A549 (cell line): ENCODE measurements at regions not wholly inside any gene's neighbourhood (a gene's known extent, or its start where the extent isn't known, plus 50 kb on each side); places are given as distances from the start of the nearest gene placed in this dataset.

Experiments used
- ATAC-seq, 2 experiments: fragments of 200-7000 bp in 1 of 2; fragments of >200 bp in 1 of 2; cut with Nextera tagmentation in 1 of 2; cut with Tn5 transposase in 1 of 2; 3 replicates each; pipeline versions ENCODE4 v1.8.0 to v1.9.1; 2018 to 2020; ENCODE audit warnings: mild to moderate bottlenecking in 1 of 2, moderate library complexity in 1 of 2
- CTCF ChIA-PET: fragments of 300-600 bp; sonication (Branson Sonifier 250); formaldehyde crosslinking; extraction: SDS; loops from one replicate; lab custom pipeline; 2021; ENCODE audit warnings: antibody characterized with exemption, inconsistent platforms; lab: Yijun Ruan, JAX
- POLR2A ChIA-PET: fragments of 350-600 bp; formaldehyde crosslinking; extraction: SDS; loops from one replicate; lab custom pipeline; 2021; ENCODE audit warnings: antibody characterized with exemption, inconsistent platforms; lab: Yijun Ruan, JAX
- DNase-seq, 2 experiments: peaks; one replicate each; pipeline versions ENCODE4 v3.0.0 to v3.0.0-alpha.2; 2011 to 2016; ENCODE audit warnings: low read depth in 1 of 2, low spot score in 1 of 2
- FAIRE-seq: peaks from 2 replicates; lab custom pipeline; 2011; peaks lifted over from hg19 to GRCh38; lab: Jason Lieb, UNC
- H3K27ac ChIP-seq, 2 experiments: fragments of >200 bp; sonication (Bioruptor Twin); formaldehyde crosslinking; 3 replicates each; pipeline ENCODE4 v1.5.1; 2016 to 2017
- H3K4me1 ChIP-seq: fragments of >200 bp; sonication (Bioruptor Twin); formaldehyde crosslinking; 3 replicates; pipeline ENCODE4 v1.6.1; 2016
- H3K4me2 ChIP-seq: fragments of >200 bp; sonication (Bioruptor Twin); formaldehyde crosslinking; 3 replicates; pipeline ENCODE4 v1.6.1; 2016
- H3K4me3 ChIP-seq: fragments of >200 bp; sonication (Bioruptor Twin); formaldehyde crosslinking; 3 replicates; pipeline ENCODE4 v1.5.1; 2016
- H3K9me3 ChIP-seq: fragments of >200 bp; sonication (Bioruptor Twin); formaldehyde crosslinking; 3 replicates; pipeline ENCODE4 v1.6.1; 2016
- BCL3 ChIP-seq: fragments of >200 bp; sonication (Bioruptor Twin); formaldehyde crosslinking; IDR thresholded peaks from 3 replicates; pipeline ENCODE4 v1.6.1; 2016
- BHLHE40 ChIP-seq: IDR thresholded peaks from 2 replicates; pipeline ENCODE4 v1.6.1; 2012; ENCODE audit warnings: low read depth, low read length, inconsistent platforms
- CBX2 ChIP-seq: fragments of 200-600 bp; sonication (generic); IDR thresholded peaks from 2 replicates; pipeline ENCODE4 v1.6.1; 2016; ENCODE audit warnings: low read depth, mild to moderate bottlenecking, borderline replicate concordance
- CBX8 ChIP-seq: fragments of 200-600 bp; sonication (generic); IDR thresholded peaks from 2 replicates; pipeline ENCODE4 v1.6.1; 2016
- CEBPB ChIP-seq, 2 experiments: fragments of >200 bp in 1 of 2; sonication (Bioruptor Twin) in 1 of 2; formaldehyde crosslinking in 1 of 2; IDR thresholded peaks; 2 replicates each; pipeline ENCODE4 v1.6.1; 2012 to 2016
- CHD2 ChIP-seq: fragments of 150-350 bp; IDR thresholded peaks from 2 replicates; pipeline ENCODE4 v1.6.1; 2014; ENCODE audit warnings: low read length; ENCODE audit not compliant: partially characterized antibody
- CHD4 ChIP-seq: fragments of 200-600 bp; sonication (generic); IDR thresholded peaks from 2 replicates; pipeline ENCODE4 v1.6.1; 2016; ENCODE audit warnings: antibody characterized with exemption, mild to moderate bottlenecking, borderline replicate concordance
- CTCF ChIP-seq: fragments of >200 bp; sonication (Bioruptor Twin); formaldehyde crosslinking; IDR thresholded peaks from 3 replicates; pipeline ENCODE4 v1.5.1; 2016
- EHF ChIP-seq: fragments of 250-450 bp; sonication (Bioruptor Pico); IDR thresholded peaks from 2 replicates; pipeline ENCODE4 v1.5.0; 2020; ENCODE audit warnings: mild to moderate bottlenecking
- EP300 ChIP-seq, 2 experiments: fragments of >200 bp; sonication (Bioruptor Twin); formaldehyde crosslinking; IDR thresholded peaks; 2 replicates in 1 of 2; 3 replicates in 1 of 2; pipeline ENCODE4 v1.6.1; 2016 to 2017
- ESRRA ChIP-seq: fragments of 150-350 bp; IDR thresholded peaks from 2 replicates; pipeline ENCODE4 v1.6.1; 2014; ENCODE audit warnings: mild to moderate bottlenecking, low read length, borderline replicate concordance
- FOSB ChIP-seq: fragments of 250-450 bp; sonication (Bioruptor Pico); IDR thresholded peaks from 2 replicates; pipeline ENCODE4 v1.5.0; 2020; ENCODE audit warnings: mild to moderate bottlenecking, moderate library complexity
- FOSL2 ChIP-seq, 2 experiments: fragments of 450-650 bp in 1 of 2; fragments of >200 bp in 1 of 2; sonication (Bioruptor Twin) in 1 of 2; formaldehyde crosslinking; IDR thresholded peaks; 2 replicates each; pipeline versions ENCODE4 v1.5.0 to v1.6.1; 2016 to 2020; ENCODE audit warnings: mild to moderate bottlenecking in 1 of 2, moderate library complexity in 1 of 2
- GATA3 ChIP-seq: IDR thresholded peaks from 2 replicates; pipeline ENCODE4 v1.6.1; 2012; ENCODE audit warnings: borderline replicate concordance
- HDAC2 ChIP-seq: fragments of 200-600 bp; sonication (generic); IDR thresholded peaks from 2 replicates; pipeline ENCODE4 v1.6.1; 2016
- HES2 ChIP-seq: fragments of >200 bp; sonication (Bioruptor Twin); formaldehyde crosslinking; IDR thresholded peaks from 2 replicates; pipeline ENCODE4 v1.6.1; 2016
- HOXB5 ChIP-seq: fragments of 250-450 bp; sonication (Bioruptor Pico); IDR thresholded peaks from 2 replicates; pipeline ENCODE4 v1.5.0; 2020; ENCODE audit warnings: mild to moderate bottlenecking, moderate library complexity
- JUN ChIP-seq, 2 experiments: fragments of >200 bp; sonication (Bioruptor Twin); formaldehyde crosslinking; IDR thresholded peaks; 2 replicates in 1 of 2; 3 replicates in 1 of 2; pipeline ENCODE4 v1.6.1; 2016 to 2017
- KDM1A ChIP-seq: fragments of 200-600 bp; sonication (generic); IDR thresholded peaks from 2 replicates; pipeline ENCODE4 v1.6.1; 2016; ENCODE audit warnings: low read depth, mild to moderate bottlenecking
- KDM5A ChIP-seq: fragments of 200-600 bp; sonication (generic); IDR thresholded peaks from 2 replicates; pipeline ENCODE4 v1.6.1; 2016; ENCODE audit warnings: antibody characterized with exemption, mild to moderate bottlenecking
- MAFK ChIP-seq: fragments of 450-650 bp; IDR thresholded peaks from 2 replicates; pipeline ENCODE4 v1.6.1; 2014; ENCODE audit not compliant: partially characterized antibody
- MAX ChIP-seq: IDR thresholded peaks from 2 replicates; pipeline ENCODE4 v1.6.1; 2012
- MYC ChIP-seq: IDR thresholded peaks from 2 replicates; pipeline ENCODE4 v1.6.1; 2012; ENCODE audit warnings: mild to moderate bottlenecking, inconsistent platforms, low read length, improper control_type of control experiment, borderline replicate concordance
- NFE2L2 ChIP-seq: fragments of 150-350 bp; conservative IDR thresholded peaks from 2 replicates; pipeline ENCODE4 v1.6.1; 2014; ENCODE audit warnings: low read length
- NPAS2 ChIP-seq: fragments of 250-450 bp; sonication (Bioruptor Pico); IDR thresholded peaks from 2 replicates; pipeline ENCODE4 v1.8.0; 2022; ENCODE audit warnings: mild to moderate bottlenecking, moderate library complexity, borderline replicate concordance
- PBX3 ChIP-seq: IDR thresholded peaks from 2 replicates; pipeline ENCODE4 v1.6.1; 2012
- POLR2A ChIP-seq: IDR thresholded peaks from 2 replicates; pipeline ENCODE4 v1.6.1; 2012; ENCODE audit warnings: mild to moderate bottlenecking, low read length
- POLR2AphosphoS2 ChIP-seq: conservative IDR thresholded peaks from 2 replicates; pipeline ENCODE4 v1.6.1; 2012; ENCODE audit warnings: low read length, improper control_type of control experiment, inconsistent platforms
- RARB ChIP-seq: fragments of 250-450 bp; sonication (Bioruptor Pico); IDR thresholded peaks from 2 replicates; pipeline ENCODE4 v1.8.0; 2021; ENCODE audit warnings: mild to moderate bottlenecking, moderate library complexity
- RCOR1 ChIP-seq: fragments of 150-350 bp; IDR thresholded peaks from 2 replicates; pipeline ENCODE4 v1.6.1; 2014; ENCODE audit warnings: antibody characterized with exemption, low read length, low read depth
- RFX5 ChIP-seq: fragments of 450-650 bp; IDR thresholded peaks from 2 replicates; pipeline ENCODE4 v1.7.1; 2014; ENCODE audit warnings: antibody characterized with exemption, mild to moderate bottlenecking, moderate library complexity
- SMC3 ChIP-seq: fragments of >200 bp; sonication (Bioruptor Twin); formaldehyde crosslinking; IDR thresholded peaks from 3 replicates; pipeline ENCODE4 v1.6.1; 2018; ENCODE audit warnings: inconsistent platforms
- TFCP2L1 ChIP-seq: fragments of 250-450 bp; sonication (Bioruptor Pico); IDR thresholded peaks from 2 replicates; pipeline ENCODE4 v1.5.0; 2021; ENCODE audit warnings: mild to moderate bottlenecking
- ZFP36 ChIP-seq: fragments of 450-650 bp; IDR thresholded peaks from 2 replicates; pipeline ENCODE4 v1.6.1; 2014; ENCODE audit warnings: borderline replicate concordance; ENCODE audit not compliant: partially characterized antibody
- ZNF302 ChIP-seq: fragments of 250-450 bp; sonication (Bioruptor Pico); IDR thresholded peaks from 2 replicates; pipeline ENCODE4 v1.9.0; 2021; ENCODE audit warnings: inconsistent platforms, mild to moderate bottlenecking, moderate library complexity
- WGBS: methylation state at CpG from one replicate; pipeline ENCODE4 v1.1.6; 2017; ENCODE audit errors: missing lambda C conversion rate; 5-methylcytosine and 5-hydroxymethylcytosine counted together

- H3K4me3 ChIP-seq: no peak overlapping the region
- WGBS: 8% methylated on average over 1 of the region's 1 CpG
- ChIA-PET CTCF (interaction anchor here (0.7 to 5.1 kb wide), 14 partner anchors 10 to 860 kb away, joined by 3 to 35 read pairs (median 4); no protein-coding TSS in a partner anchor), POLR2A (interaction anchor here (1.0 to 1.8 kb wide), 3 partner anchors 27 to 119 kb away, joined by 4 to 16 read pairs (median 7); partner anchors contain the start of genes EIF4G2 and ZBED5)
- TF ChIP-seq BHLHE40: no peak
- peak overlapping the region; percentile 48 for H3K4me2 ChIP-seq
- DNase-seq: no peak
- no peak for ATAC-seq
- no peaks in the 10 kb centered on the region for H3K9me3 ChIP-seq
- peak overlapping the region; percentile 59 to 98 for H3K27ac ChIP-seq
- peaks cover 64% of the 10 kb centered on the region for H3K4me1 ChIP-seq
- FAIRE-seq: peak; percentile 32
Measured at GRCh38 chr11:10927538-10927937, 69.7 kb upstream of the ZBED5 start.

GRCh38 chr11:10926801-10927211, 69.0 kb upstream of the ZBED5 start:
- TF ChIP-seq MAX (0 out of 2 replicates have a peak, but pooled peaks have one; percentile 19), JUN (IDR thresholded peaks at IDR 0.05) (no peak), BCL3 (no peak), EP300 (IDR thresholded peaks at IDR 0.05) (0 out of 5 replicates have a peak, but pooled peaks of 1 of the 2 experiments have one; percentile 43), KDM1A (no peak), CTCF (no peak), FOSB (CRISPR knock-in tag) (no peak), RCOR1 (no peak), HDAC2 (no peak), POLR2AphosphoS2 (no peak), RARB (CRISPR knock-in tag) (no peak), NFE2L2 (no peak), GATA3 (peak; percentile 68; the same call in 1 of the 2 replicates), CBX2 (no peak), RFX5 (no peak), SMC3 (no peak), ZFP36 (no peak), HES2 (no peak), CBX8 (no peak), TFCP2L1 (no peak), PBX3 (no peak), MYC (no peak), POLR2A (no peak), HOXB5 (CRISPR knock-in tag) (no peak), EHF (CRISPR knock-in tag) (no peak), MAFK (no peak), BHLHE40 (no peak), CHD2 (no peak), KDM5A (no peak), CHD4 (no peak), NPAS2 (CRISPR knock-in tag) (no peak), FOSL2 (IDR thresholded peaks at IDR 0.05) (no peak), FOSL2 (CRISPR knock-in tag; IDR thresholded peaks at IDR 0.05) (peak; percentile 59), ESRRA (no peak), CEBPB (IDR thresholded peaks at IDR 0.05) (no peak), ZNF302 (no peak)
- no peaks in the 10 kb centered on the region for H3K9me3 ChIP-seq
- peak in 1 of 2 experiments; percentile 36 for DNase-seq
- peak overlapping the region; percentile 59 to 98 for H3K27ac ChIP-seq
- no peak for FAIRE-seq
- H3K4me2 ChIP-seq: peak overlapping the region; percentile 48
- POLR2A ChIA-PET: interaction anchor here (1.0 to 1.8 kb wide), 3 partner anchors 27 to 118 kb away, joined by 4 to 16 read pairs (median 7); partner anchors contain the start of genes EIF4G2 and ZBED5
- CTCF ChIA-PET: interaction anchor here (0.7 to 5.1 kb wide), 14 partner anchors 9 to 861 kb away, joined by 3 to 35 read pairs (median 4); no protein-coding TSS in a partner anchor
- no peak overlapping the region for H3K4me3 ChIP-seq
- peaks cover 60% of the 10 kb centered on the region for H3K4me1 ChIP-seq
- 0 out of 6 replicates have a peak, but pooled peaks of 1 of the 2 experiments have one; percentile 1 for ATAC-seq
